Panc1 (cell line): ENCODE measurements at regions not wholly inside any gene's neighbourhood (a gene's known extent, or its start where the extent isn't known, plus 50 kb on each side); places are given as distances from the start of the nearest gene placed in this dataset.

ENCODE experiments used
- ATAC-seq: fragments of 200-7000 bp; cut with Tn5 transposase; 2 replicates; pipeline ENCODE4 v1.9.1; 2020; ENCODE audit warnings: mild to moderate bottlenecking, moderate library complexity
- BruUV-seq: library from RNA; stranded (reverse); fragments of 400-500 nt; replicated peaks from 2 replicates; lab custom pipeline; 2021; lab: Mats Ljungman, UMichigan
- CTCF ChIA-PET: fragments of 300-600 bp; sonication (Branson Sonifier 250); formaldehyde crosslinking; loops from one replicate; lab custom pipeline; 2022; ENCODE audit warnings: antibody characterized with exemption; lab: Charles Lee
- POLR2A ChIA-PET: fragments of 300-600 bp; sonication (Branson Sonifier 250); formaldehyde crosslinking; loops from one replicate; lab custom pipeline; 2022; ENCODE audit warnings: antibody characterized with exemption; lab: Charles Lee
- DNase-seq: peaks from one replicate; pipeline ENCODE4 v3.0.0-alpha.2; 2010; ENCODE audit warnings: low read depth, low spot score
- H3K27ac ChIP-seq: 2 replicates; pipeline ENCODE4 v1.5.1; 2011; ENCODE audit warnings: mild to moderate bottlenecking, low read length, inconsistent platforms
- H3K27me3 ChIP-seq: fragments of 200-500 bp; sonication (Bioruptor generic); 2 replicates; pipeline ENCODE4 v1.6.0; 2014; ENCODE audit warnings: low read length, inconsistent platforms; ENCODE audit not compliant: control insufficient read depth, insufficient read depth
- H3K36me3 ChIP-seq: fragments of 200-500 bp; sonication (Bioruptor generic); 2 replicates; pipeline ENCODE4 v1.5.1; 2014; ENCODE audit warnings: inconsistent platforms, mild to moderate bottlenecking, low read length, moderate library complexity; ENCODE audit not compliant: control insufficient read depth, insufficient read depth
- H3K4me1 ChIP-seq: 2 replicates; pipeline ENCODE4 v1.5.1; 2011; ENCODE audit warnings: inconsistent platforms, mild to moderate bottlenecking, low read length, moderate library complexity; ENCODE audit not compliant: control insufficient read depth, insufficient read depth
- H3K4me3 ChIP-seq, 2 experiments: 2 replicates each; pipeline ENCODE4 v1.5.1; 2011 to 2012; ENCODE audit warnings: low read depth in 2 of 2, low read length in 2 of 2, mild to moderate bottlenecking in 2 of 2, inconsistent platforms in 1 of 2, moderate library complexity in 1 of 2
- H3K9me3 ChIP-seq: fragments of 200-500 bp; sonication (Bioruptor generic); 2 replicates; pipeline ENCODE4 v1.5.1; 2014; ENCODE audit warnings: low read depth, mild to moderate bottlenecking, inconsistent platforms, low read length, moderate library complexity; ENCODE audit not compliant: control insufficient read depth, insufficient read depth
- CTCF ChIP-seq: fragments of 450-650 bp; IDR thresholded peaks from 2 replicates; pipeline ENCODE4 v1.5.1; 2017; ENCODE audit warnings: mild to moderate bottlenecking
- POLR2AphosphoS5 ChIP-seq: IDR thresholded peaks from 2 replicates; pipeline ENCODE4 v1.6.1; 2012; ENCODE audit warnings: mild to moderate bottlenecking, low read depth, low read length, moderate library complexity
- REST ChIP-seq, 2 experiments: IDR thresholded peaks; 2 replicates each; pipeline ENCODE4 v1.6.1; 2011 to 2012; ENCODE audit warnings: low read depth in 2 of 2, control low read depth in 1 of 2, low read length in 1 of 2, mild to moderate bottlenecking in 1 of 2, moderate library complexity in 1 of 2; ENCODE audit not compliant: insufficient read depth in 1 of 2
- SIN3A ChIP-seq: IDR thresholded peaks from 2 replicates; pipeline ENCODE4 v1.6.1; 2012; ENCODE audit warnings: low read depth, mild to moderate bottlenecking, low read length, moderate library complexity, borderline replicate concordance; ENCODE audit not compliant: insufficient read depth
- TCF7L2 ChIP-seq: IDR thresholded peaks from 2 replicates; pipeline ENCODE4 v1.6.1; 2011; ENCODE audit warnings: mild to moderate bottlenecking, low read depth, low read length, inconsistent platforms
- in situ Hi-C: cut with HindIII; loops from 2 replicates; pipeline ENCODE4 v1.10.0; 2016; ENCODE audit warnings: low sequenced_read_pairs, low pct_unique_long_range_greater_than_20kb
- intact Hi-C: fragments of 100-400 bp; cut with micrococcal nuclease; formaldehyde crosslinking; loops from one replicate; pipeline ENCODE4 v1.10.0; 2022; ENCODE audit not compliant: unreplicated experiment

- in situ Hi-C loops = no loop called here
- ATAC-seq (no peak), DNase-seq (no peak)
- no peak for TF ChIP-seq REST (IDR thresholded peaks at IDR 0.05; ENCODE audit: insufficient read depth in 1 of 2, low read depth in 2 of 2, low read length in 1 of 2)
- TF ChIP-seq SIN3A = no peak
- no peak for TF ChIP-seq TCF7L2
- TF ChIP-seq CTCF = no peak
- TF ChIP-seq POLR2AphosphoS5 = no peak
- Histone ChIP-seq H3K27ac (no peak overlapping the region), H3K9me3 (no peaks in the 10 kb centered on the region), H3K4me1 (no peaks in the 10 kb centered on the region), H3K36me3 (no peaks in the 10 kb centered on the region), H3K4me3 (no peak overlapping the region), H3K27me3 (no peaks in the 10 kb centered on the region; the same call in 1 of the 2 replicates)
- intact Hi-C loops = no loop called here
- no TSS peak for BruUV-seq
- ChIA-PET POLR2A (interaction anchor here (0.7 kb wide), 1 partner anchor 125 kb away, joined by 7 read pairs; no protein-coding TSS in a partner anchor), CTCF (interaction anchor here (0.7 kb wide), 1 partner anchor 14 kb away, joined by 6 read pairs; no protein-coding TSS in a partner anchor)
These were observed 89.0 kb upstream of the AKIRIN2 start for GRCh38 chr6:87791029-87791428.

GRCh38 chr6:87789900-87790290, 87.9 kb upstream of the AKIRIN2 start:
- in situ Hi-C loops = no loop called here
- BruUV-seq = no TSS peak
- Histone ChIP-seq H3K9me3 (no peaks in the 10 kb centered on the region), H3K36me3 (no peaks in the 10 kb centered on the region), H3K27ac (no peak overlapping the region), H3K4me1 (no peaks in the 10 kb centered on the region), H3K4me3 (no peak overlapping the region), H3K27me3 (no peaks in the 10 kb centered on the region; the same call in 1 of the 2 replicates)
- no peak for TF ChIP-seq CTCF
- TF ChIP-seq POLR2AphosphoS5 = no peak
- no peak for TF ChIP-seq REST (IDR thresholded peaks at IDR 0.05; ENCODE audit: insufficient read depth in 1 of 2, low read depth in 2 of 2, low read length in 1 of 2)
- TF ChIP-seq TCF7L2 = no peak
- TF ChIP-seq SIN3A = no peak
- ChIA-PET CTCF (interaction anchor here (0.5 kb wide), 1 partner anchor 401 kb away, joined by 5 read pairs; no protein-coding TSS in a partner anchor), POLR2A (no interaction called here)
- ATAC-seq (no peak), DNase-seq (no peak)
- intact Hi-C loops = no loop called here
